ENCODE measurements at regions not wholly inside any gene's neighbourhood (a gene's known extent, or its start where the extent isn't known, plus 50 kb on each side); places are given as distances from the start of the nearest gene placed in this dataset.

GRCh38 chr18:55751476-55751875 is 163.5 kb upstream of the TCF4 start:
- no peak for TF ChIP-seq POLR2A (IDR thresholded peaks at IDR 0.05)
- no peak for TF ChIP-seq CTCF (IDR thresholded peaks at IDR 0.05)
